PC-9 (cell line): ENCODE measurements at regions not wholly inside any gene's neighbourhood (a gene's known extent, or its start where the extent isn't known, plus 50 kb on each side); places are given as distances from the start of the nearest gene placed in this dataset.

Experiments used
- EZH2 ChIP-seq: fragments of 200-600 bp; sonication (generic); IDR thresholded peaks from 2 replicates; pipeline ENCODE4 v1.8.0; 2017; ENCODE audit warnings: antibody characterized with exemption, low read depth
- TF ChIP-seq, protein P1 (sequence below): fragments of 200-600 bp; sonication (generic); conservative IDR thresholded peaks from 2 replicates; pipeline ENCODE4 v1.6.1; 2017; ENCODE audit warnings: mixed run types, antibody characterized with exemption, mild to moderate bottlenecking, moderate library complexity

DNA sequence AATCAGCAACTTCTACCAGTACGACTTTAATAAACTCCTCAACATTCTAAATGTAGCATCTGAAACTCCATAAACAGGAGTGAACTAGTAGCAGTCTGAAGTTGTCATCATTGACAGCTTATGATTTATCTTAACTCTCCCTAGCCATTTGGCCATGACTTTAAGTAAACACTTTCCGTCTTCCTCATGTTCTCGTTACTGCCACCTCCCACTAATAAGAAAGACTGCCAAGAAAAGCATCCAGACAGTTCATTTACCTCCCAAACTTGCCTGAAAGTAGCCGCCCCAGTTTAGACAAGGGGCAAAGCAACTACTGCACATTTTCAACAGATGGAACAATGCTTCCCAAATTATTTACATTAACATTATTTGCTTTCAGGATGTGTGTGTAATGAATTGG, 287.5 kb downstream of the OSR1 start:
- TF ChIP-seq, protein P1, sequence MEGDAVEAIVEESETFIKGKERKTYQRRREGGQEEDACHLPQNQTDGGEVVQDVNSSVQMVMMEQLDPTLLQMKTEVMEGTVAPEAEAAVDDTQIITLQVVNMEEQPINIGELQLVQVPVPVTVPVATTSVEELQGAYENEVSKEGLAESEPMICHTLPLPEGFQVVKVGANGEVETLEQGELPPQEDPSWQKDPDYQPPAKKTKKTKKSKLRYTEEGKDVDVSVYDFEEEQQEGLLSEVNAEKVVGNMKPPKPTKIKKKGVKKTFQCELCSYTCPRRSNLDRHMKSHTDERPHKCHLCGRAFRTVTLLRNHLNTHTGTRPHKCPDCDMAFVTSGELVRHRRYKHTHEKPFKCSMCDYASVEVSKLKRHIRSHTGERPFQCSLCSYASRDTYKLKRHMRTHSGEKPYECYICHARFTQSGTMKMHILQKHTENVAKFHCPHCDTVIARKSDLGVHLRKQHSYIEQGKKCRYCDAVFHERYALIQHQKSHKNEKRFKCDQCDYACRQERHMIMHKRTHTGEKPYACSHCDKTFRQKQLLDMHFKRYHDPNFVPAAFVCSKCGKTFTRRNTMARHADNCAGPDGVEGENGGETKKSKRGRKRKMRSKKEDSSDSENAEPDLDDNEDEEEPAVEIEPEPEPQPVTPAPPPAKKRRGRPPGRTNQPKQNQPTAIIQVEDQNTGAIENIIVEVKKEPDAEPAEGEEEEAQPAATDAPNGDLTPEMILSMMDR = no peak
- TF ChIP-seq EZH2 = no peak
